GM18870 (cell line): ENCODE measurements at regions not wholly inside any gene's neighbourhood (a gene's known extent, or its start where the extent isn't known, plus 50 kb on each side); places are given as distances from the start of the nearest gene placed in this dataset.
"Not testable (repeated sequence)": the region's sequence is repeated elsewhere in the genome, so short reads cannot be mapped to it uniquely, and the experiment has no call there.

Experiments used
- ATAC-seq: cut with Tn5 transposase; IDR thresholded peaks from one replicate; pipeline ENCODE4 v1.9.1; 2021; ENCODE audit warnings: moderate library complexity; ENCODE audit not compliant: unreplicated experiment

- ATAC-seq: no peak
Measured at GRCh38 chr12:105455261-105455660, 124.8 kb downstream of the C12orf75 start.

- ATAC-seq: no peak
Measured at GRCh38 chr12:105457026-105457425, 126.5 kb downstream of the C12orf75 start.

DNA sequence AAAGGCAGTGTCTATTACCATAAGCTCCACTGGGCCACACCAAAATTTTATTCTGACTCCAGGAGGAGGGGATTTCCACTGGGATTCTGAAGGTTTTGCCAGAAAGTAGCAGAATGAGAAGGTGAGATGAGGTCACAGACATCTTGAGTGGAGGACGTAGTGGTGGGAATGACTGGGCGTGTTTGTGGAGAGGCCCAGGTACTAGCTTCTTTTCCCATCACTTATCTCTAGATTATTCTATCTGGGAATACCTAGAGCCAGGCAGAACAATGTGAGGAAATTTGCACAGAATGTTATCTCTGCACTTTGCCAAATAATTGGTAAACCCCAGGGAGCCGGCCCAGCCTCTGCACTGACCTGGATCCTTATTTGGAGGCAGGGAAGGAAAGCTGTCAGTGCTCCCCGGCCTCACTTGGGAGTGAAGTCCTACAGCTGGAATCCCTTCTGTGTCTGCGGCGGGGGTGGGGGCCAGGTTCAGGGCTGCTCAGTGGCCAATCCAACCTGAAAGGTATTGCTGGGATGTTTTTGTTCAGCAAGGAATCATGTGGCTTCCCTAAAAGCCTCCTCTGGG lies 129.4 kb downstream of the C12orf75 start:
- ATAC-seq: no peak

- no peak for ATAC-seq
Measured at GRCh38 chr12:105461271-105461943, 130.9 kb downstream of the C12orf75 start.

DNA sequence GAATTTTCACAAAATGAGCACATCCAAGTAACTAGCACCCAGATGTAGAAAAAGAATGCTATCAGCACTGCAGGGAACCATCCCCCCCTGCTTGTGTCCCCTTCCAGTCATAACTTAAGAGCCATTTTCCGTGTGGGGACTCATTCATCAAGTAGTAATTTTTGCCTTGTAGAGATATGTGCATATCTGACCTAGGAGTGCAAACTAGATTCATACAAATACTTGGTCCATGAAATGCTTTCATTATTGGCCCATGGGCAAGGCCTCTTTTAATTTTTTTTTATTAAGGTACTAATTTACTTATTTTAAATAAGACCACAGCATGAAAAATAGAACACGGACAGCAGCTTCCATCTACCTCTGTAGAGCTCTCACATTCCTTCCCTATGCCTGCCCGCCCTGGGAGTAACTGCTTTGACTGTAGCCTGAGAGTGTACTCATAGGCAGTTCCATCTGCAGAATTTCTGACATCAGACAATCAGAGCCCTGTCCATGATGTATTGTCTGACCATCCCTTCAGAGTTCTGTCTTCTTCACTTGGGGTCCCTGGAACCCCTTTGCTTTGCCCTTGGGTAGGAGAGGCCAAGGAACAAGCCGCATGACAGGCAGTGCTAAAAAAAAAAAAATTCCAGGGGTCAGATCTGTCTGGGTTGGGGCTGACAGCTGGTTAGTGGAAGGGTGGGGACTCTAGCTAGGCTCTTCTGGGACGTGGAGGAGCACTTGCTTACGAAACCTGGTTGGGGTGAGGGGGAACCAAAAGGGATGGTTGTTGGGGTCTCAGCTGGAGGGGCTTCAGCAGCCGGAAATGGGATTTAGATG lies 131.7 kb downstream of the C12orf75 start:
- no peak for ATAC-seq

GRCh38 chr12:105462831-105463230 lies 132.3 kb downstream of the C12orf75 start:
- no peak for ATAC-seq

GRCh38 chr12:105464406-105464805 lies 133.9 kb downstream of the C12orf75 start:
- no peak for ATAC-seq

DNA sequence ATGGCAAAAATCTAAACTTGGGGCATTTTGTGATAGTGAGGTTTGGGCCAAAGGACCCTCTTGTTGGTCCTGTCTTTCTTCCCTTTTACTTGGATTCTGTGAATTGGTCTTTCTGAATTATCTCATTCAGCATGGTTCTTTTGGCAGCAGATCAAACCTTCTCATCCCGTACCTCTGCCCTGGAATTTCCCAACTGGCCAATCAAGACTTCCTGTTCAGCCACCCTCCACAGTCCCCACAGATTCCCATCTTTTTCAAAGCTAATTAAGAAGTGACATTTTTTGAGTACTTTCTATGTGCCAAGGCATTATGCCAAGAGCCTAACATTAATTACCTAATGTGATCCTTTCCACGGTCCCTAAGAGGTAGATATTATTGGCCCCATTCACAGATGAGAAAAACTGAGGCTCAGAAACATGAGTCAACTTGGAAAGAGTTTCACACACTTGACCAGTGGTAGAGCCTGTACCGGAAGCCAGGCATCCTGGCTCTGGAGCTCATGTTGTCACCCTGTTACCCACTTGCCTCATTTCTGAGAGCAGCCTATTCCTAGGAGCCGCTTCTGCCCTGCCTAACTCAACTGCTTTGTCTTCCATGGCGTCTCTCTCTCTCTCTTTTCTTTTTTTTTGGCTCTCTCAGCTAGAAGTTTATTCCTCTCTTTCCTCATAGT lies 135.9 kb downstream of the C12orf75 start:
- ATAC-seq: no peak

DNA sequence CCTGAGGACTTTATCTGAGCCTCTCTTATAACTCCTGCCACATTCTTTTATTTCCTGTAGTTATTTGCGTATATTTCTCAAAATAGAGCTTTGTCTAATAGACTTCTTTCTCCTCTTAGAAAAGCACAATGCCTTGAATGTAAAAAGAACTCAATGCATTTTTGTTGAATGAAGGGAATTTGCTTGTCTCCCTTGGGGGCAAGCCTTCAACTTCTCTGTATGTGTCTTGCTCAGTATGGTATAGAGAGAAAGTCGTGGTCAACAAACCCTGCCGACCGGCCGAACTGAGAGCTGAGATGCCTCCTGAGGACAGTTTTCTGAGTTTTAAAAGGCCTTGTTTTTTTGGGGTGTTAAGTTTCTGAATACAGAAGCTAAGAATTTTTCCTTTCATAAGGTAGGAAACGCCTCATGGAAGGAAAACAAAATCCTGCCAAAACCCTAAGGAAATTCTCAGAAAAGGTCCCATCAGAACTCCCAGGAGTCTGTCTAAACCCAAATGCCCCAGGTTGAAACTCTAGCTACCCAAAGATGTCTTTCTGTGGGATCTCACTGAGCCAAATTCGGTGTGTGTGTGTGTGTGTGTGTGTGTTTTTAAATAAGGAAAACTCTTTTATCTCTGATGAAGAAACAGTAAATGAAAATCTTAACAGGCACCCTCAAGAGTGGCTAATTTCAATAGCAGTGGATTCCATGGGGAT lies 136.6 kb downstream of the C12orf75 start:
- ATAC-seq: no peak

- ATAC-seq: no peak
Measured at GRCh38 chr12:105467710-105468366, 137.3 kb downstream of the C12orf75 start.

DNA sequence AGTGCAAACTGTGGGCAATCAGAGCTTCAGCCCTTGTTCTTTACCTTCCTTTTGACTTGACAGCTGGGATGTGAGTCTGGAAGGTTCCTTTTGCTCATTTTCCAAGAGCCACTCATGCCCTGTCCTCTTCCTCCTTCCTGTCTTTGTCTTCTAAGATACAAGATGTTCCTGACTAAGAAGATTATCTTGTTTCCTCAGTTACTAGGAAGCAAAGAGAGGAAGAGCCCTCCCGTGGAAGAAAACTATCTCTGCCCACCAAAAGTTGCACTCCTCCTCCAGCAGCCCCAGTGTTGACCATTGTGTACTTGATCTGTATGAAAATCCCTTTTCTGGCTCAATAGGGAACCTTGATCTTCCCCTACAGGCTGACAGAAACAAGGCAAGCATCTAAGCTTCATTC lies 138.0 kb downstream of the C12orf75 start:
- no peak for ATAC-seq

DNA sequence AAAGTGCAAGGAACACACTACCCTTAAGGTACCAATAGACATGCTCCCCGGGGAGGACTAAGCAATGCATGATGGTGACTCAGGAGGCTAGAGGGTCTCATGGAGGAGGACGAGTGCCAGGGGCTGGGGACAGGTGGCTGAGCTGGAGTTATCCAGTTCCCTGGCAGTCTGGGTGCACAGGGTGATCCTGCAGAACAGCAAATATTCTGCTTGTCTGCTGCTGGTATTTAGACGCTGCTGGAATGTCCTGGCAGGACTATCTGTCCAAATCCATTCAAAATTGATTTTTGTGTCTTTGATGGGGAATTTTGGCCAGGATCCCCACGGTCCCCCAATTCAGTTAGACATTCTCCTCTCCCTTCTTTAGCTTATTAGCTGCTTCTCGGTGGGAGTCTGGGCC lies 138.7 kb downstream of the C12orf75 start:
- no peak for ATAC-seq

GRCh38 chr12:105469701-105470100 lies 139.2 kb downstream of the C12orf75 start:
- no peak for ATAC-seq

DNA sequence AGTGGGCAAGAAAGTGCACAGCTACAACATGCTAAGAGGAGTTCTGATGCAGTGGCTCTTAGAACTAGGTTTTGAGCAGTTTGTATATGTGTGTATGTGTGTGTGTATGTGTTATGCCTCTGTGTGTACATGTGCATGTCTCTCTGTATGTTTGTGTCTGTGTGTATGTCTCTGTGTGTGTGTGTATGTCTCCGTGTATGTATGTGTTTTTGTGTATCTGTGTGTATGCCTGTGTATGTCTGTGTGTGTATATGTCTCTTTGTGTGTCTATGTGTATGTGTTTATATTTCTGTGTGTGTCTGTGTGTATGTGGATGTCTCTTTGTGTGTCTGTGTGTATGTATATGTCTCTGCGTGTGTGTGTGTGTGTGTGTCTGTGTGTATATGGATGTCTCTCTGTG lies 139.6 kb downstream of the C12orf75 start:
- ATAC-seq: no peak

DNA sequence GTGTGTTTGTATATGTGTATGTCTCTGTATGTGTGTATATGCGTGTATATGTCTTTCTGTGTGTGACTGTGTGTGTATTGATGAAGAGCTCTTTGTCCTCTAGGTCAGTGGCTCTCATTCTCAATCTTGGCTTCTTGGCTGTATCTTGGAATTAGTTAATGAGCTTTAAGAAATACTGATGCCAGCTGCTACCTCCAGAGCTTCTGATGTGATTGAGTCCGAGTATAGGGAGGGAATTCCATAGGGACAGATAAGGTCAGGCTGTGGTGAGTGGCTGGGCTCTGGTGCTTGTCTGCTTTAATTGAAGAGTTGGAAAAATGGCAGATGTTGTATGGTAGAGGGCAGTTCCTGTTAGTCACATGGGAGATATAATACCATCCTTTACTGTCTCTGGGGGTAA lies 140.1 kb downstream of the C12orf75 start:
- no peak for ATAC-seq

DNA sequence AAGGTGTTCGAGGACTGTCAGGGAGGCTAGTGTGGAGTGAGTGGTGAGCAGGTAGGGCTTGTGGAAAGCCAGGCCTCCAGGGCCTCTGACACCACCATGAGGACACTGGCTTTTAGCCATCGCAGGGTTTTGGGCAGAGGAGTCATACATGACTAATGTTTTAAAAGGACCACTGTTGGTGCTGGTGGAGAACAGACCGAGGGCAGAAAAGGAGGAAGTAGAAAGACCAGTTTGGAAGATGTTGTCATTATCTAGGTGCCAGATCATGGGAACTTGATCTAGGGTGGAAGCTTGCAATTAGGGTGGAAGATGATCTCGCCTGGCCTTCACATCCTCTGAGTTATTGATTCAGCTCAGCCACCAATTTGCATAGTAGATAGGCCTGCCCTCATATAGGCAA lies 144.2 kb downstream of the C12orf75 start:
- no peak for ATAC-seq

- peak; percentile 73 for ATAC-seq
Measured at GRCh38 chr12:105476616-105477015, 146.1 kb downstream of the C12orf75 start.

DNA sequence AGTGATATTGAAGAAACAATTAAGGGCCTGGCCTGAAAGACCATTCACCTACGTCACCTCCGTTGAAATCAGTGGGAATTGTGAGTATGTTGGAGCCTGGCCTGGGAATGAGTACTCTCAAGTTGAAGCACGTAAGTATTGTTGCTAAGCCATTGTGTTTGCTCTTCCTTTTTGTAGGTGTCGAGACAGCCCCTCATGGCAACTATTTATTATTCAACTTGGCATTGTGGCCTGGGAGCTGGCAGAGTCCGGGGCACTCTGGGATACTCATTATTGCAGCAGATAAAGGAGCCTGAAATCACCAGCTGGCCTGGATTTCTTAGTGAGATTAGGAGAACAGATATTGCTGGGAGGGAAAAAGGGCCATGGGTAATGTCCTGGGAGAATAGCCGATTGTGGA lies 147.4 kb downstream of the C12orf75 start:
- no peak for ATAC-seq

GRCh38 chr12:105478788-105479187 lies 148.3 kb downstream of the C12orf75 start:
- not testable (repeated sequence) for ATAC-seq

- ATAC-seq: no peak
Measured at GRCh38 chr12:105479710-105480109, 149.2 kb downstream of the C12orf75 start.
